ENCODE measurements at regions not wholly inside any gene's neighbourhood (a gene's known extent, or its start where the extent isn't known, plus 50 kb on each side); places are given as distances from the start of the nearest gene placed in this dataset.
"Not testable (repeated sequence)": the region's sequence is repeated elsewhere in the genome, so short reads cannot be mapped to it uniquely, and the experiment has no call there.

DNA sequence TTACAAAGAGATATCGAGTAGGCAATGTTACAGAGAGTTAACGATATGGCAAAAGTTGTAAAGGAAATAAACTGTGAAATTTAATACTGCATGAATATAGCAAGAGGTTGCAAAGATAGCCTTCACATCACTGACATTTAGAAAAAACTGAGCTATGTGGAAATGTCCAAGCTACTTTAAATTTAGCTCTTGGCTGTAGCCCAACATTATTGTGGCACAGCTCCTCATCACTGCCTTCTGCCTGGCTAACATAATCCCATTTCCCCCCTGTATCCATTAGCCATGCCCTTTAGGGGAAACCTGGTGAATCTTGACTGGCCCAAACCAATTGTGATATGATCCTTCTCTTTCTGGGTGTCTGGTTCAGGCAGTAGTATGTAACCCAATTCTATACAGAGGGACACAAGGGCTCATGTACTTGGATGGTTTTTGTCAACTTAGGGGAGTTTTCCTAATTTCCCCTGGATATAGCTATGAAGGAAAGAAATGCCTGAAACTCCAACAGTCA, 115.4 kb downstream of the PFDN4 start:
- no peak for DNase-seq (ENCODE audit: extremely low read depth in 1 of 2, low read depth in 1 of 2)

DNA sequence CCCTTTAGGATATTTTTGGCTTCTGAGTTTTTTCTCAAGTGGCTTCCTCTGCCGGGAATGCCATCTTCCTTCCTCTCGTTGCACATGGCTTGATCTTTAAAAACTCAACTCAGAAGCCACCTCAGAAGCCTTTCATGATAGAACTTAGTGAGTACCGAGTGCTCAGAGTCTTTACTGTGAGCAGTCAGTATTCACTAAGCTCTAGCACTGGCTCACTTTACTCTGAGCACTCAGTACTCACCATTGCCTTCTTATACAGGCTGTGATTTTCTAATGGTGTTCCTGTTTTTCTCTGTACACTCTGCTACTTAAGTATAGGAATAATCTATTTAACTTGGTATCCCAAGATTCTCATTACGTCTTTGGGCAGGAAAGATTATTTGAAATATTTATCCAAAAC, 116.2 kb downstream of the PFDN4 start:
- DNase-seq (ENCODE audit: extremely low read depth in 1 of 2, low read depth in 1 of 2) = no peak

DNA sequence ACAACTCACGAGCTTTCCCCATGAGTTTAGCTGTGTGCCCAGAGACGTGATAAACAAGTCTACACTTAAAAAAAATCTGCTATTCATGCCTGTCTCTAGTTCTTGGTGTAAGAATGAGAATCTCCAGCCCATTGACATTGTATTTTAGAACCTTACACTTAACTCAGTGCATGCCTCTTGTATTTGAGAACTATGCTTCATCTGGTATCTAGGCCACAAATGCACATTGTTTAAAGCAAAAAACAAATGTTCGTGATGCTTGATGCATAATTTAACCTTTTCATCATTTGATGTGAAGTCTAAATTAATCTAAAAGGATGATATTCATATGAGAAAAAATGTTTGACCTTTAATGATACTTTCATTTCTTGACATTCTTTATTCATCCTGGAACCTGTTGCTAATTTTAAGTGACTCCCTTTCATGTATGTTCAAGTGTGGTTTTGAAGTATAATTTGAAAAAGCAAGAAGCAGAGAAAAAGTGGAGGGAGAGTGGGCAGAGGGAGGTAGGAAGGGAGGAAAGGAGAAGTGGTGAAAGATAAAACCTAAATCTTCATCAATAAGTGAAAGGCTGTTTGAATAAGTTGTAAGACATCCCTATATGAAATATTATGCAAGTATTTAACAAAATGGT, 116.9 kb downstream of the PFDN4 start:
- DNase-seq (ENCODE audit: extremely low read depth in 1 of 2, low read depth in 1 of 2) = no peak

DNA sequence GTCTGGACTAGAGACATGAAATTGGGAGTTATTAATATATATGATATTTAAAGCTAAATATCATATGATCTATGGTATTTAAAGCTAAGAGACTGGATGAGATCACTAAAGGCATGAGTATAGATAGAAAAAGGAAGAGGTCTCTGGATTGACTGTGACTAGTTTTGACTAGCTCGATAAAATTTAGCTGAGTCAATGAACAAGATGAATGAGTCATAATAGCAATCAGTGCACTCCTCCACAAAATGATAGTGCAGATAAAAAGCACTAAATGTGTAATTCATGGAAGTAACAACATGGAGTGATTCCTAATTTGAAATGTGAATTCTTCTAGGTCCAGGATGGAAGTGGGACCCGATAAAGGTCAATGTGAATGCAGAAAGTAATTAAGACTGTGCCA, 127.4 kb downstream of the PFDN4 start:
- DNase-seq (ENCODE audit: extremely low read depth in 1 of 2, low read depth in 1 of 2) = no peak

DNA sequence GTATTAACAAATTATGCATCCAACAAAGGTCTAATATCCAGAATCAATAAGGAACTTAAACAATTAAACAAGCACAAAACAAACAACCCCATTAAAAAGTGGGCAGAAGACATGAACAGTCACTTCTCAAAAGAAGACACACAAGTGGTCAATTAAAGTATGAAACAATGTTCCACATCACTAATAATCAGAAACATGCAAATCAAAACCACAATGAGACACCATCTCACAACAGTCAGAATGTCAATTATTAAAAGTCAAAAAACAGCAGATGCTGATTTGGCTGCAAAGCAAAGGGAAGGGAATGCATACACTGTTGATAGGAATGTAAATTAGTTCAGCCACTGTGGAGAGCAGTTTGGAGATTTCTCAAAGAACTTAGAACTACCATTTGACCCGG, 129.3 kb downstream of the PFDN4 start:
- no peak for DNase-seq (ENCODE audit: extremely low read depth in 1 of 2, low read depth in 1 of 2)

DNA sequence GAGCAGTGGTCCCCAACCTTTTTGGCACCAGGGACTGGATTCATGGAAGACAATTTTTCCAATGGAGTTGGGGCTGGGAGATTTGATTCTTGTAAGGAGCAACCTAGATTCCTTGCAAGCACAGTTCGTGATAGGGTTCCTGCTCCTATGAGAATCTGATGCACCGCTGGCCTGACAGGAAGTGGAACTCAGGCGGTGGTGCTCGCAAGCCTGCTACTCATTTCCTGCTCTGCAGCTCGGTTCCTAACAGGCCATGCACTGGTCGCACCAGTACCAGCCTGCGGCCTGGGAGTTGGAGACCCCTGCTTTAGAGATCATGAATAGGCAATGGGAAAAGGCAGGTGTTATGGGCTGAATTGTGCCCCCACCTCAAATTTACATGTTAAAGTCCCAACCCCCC, 131.2 kb downstream of the PFDN4 start:
- no peak for DNase-seq (ENCODE audit: extremely low read depth in 1 of 2, low read depth in 1 of 2)

DNA sequence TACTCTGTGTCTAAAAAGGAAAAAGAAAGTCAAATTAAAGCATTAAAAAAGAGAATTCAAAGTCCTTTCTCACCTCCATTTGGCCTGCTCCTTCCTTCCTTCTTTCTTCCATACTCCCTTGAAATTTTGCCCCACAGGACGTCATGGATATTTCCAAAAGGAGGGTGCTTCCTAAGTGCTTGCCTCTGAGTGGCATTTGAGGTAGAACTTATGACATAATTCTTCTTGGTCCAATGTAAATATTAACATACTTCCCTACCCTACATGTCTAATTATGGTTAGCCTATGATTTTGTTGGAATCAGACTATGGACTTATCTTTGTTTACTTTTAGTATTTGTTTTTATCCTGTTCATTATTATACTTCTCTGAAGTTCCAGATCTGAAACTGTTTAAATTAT, 132.3 kb downstream of the PFDN4 start:
- DNase-seq (ENCODE audit: extremely low read depth in 1 of 2, low read depth in 1 of 2) = no peak

DNA sequence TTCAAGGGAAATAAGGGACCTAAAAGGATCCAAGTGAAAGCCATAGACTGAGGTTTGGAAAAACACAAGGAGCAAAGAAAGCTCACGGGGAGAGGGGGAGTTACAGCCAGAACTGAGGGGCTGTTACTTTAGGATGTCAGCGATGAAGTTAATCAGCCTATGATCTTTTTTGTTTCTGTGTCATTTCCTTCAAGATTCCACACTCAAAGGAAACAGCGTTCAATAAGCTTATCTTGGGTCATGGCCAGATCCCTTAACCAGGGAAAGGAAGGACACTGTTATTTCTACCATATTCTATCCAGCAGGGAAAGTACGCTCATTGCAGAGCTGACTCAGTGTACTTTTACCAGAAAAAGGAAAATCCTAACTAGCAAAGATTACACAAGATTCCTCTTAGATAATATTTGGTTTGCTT, 132.8 kb downstream of the PFDN4 start:
- DNase-seq (ENCODE audit: extremely low read depth in 1 of 2, low read depth in 1 of 2) = no peak

DNA sequence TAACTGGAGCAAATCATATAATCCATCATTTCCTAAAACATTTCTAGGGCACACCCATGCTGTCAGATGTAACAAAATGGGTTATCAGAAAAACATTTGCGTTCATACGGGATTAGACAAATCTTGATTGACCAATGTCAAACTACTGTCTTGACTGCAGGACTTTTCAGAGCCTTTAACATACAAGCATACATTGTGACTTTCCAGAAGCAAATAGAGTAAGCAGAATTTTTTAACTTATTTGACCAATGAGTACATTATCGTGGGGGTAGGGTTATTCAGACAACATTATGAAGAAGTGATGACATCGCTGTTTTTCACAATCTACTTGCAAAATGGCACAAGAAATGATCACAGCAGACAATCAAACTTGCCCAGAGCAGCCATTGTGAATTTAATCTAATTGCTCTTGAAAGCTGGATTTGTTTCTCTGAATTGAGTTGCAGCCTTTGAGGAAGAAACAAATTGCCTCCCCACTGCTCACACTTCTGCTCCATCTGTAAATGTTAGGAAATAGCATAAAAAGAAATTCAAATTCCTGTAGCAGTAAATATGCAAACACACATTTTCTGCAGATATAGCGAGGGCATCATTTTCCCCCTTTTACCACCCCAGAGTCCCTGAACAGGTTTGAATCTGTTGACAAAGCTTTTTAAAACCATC, 133.0 kb upstream of the DOK5 start:
- DNase-seq (ENCODE audit: extremely low read depth in 1 of 2, low read depth in 1 of 2) = no peak

DNA sequence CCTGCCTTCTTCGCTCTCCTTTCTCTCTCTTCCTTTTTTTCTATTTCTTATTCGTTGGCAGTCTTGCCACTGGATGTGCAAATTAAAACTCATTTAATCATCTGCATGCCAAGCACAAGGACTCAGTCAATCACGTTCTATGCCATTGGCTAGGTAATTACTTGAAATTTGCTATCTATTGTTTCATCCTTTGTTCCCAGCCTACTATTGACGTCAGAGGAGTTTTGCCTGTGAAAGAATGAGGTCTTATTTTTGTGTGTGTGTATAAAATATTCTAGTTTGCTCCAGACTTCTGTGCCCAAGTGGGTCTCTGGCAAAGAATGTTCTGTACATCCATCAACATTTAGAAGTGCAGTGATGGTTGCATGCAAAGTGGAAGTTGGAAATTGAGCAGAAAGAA, 132.3 kb upstream of the DOK5 start:
- DNase-seq (ENCODE audit: extremely low read depth in 1 of 2, low read depth in 1 of 2) = no peak

DNA sequence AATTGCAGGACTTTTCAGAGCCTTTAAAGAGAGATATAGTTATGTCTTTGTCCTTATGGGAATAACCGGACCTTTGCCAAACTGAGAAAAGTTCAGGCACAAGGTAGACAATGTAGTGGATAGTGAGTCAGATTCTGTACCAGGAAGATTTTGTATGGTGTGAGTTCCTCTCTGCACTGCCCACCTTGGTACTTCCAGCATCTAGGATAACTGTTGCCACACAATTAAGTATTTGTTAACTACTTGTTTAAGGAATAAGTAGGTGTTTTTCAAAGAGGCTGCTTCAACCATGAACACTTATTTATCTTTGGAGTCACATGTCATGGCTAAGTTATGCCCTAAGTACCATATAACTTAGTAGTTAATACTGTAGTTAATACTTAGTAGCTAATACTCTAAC, 131.8 kb upstream of the DOK5 start:
- no peak for DNase-seq (ENCODE audit: extremely low read depth in 1 of 2, low read depth in 1 of 2)

DNA sequence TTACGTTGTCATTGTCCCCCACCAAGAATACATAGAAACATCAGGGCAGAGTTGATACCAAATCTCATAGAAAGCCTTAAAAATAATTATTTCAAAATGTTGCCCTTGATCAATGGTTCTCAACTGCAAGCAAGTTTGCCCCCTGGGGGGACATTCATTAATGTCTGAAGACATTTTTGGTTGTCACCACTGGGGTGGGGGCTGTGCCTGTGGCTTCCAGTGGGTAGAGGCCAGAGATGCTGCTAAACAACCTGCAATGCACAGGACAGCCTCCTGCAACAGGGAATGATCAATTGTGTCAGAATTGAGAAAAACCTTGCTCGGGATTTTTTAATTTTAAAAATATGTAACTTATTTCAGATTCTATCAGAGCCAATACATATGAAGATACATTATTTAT, 130.6 kb upstream of the DOK5 start:
- no peak for DNase-seq (ENCODE audit: extremely low read depth in 1 of 2, low read depth in 1 of 2)

DNA sequence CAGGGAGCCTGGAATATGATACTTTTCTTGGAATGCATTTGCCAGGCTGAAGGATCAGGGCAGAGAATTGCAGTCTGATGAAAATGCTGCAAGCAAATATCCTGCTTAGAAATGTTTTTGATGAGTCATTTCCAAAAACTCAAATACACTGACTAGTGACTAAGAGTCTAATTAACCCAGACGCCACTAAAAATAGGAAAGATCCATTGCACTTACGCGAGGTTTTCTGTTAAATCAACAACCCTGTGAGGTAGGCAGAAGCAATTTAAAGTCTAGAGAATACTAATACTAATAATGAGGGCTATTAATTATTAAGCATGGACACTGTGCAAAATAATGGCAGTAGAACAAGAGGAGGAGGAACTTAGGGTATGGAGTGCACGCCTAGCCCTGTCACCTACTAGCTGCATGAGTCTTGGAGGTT, 130.1 kb upstream of the DOK5 start:
- no peak for DNase-seq (ENCODE audit: extremely low read depth in 1 of 2, low read depth in 1 of 2)

DNA sequence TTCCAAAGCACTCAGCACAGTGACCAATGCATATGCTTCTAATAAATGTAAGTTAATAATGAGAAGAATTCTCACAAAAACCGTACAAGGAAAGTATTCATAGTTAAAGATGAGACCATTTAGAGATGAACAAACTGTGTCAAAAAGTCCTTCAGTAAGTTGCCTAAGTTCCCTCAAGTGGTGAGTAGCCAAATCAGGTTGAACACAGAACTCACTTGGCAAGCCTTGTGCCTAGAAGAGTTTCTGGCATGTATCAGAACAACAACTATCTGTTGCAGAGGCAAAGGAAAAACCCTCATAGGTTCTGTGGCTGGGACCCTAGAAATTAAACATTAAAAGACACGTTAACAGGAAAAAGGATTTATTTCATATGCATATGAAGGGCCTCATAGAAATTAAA, 129.6 kb upstream of the DOK5 start:
- no peak for DNase-seq (ENCODE audit: extremely low read depth in 1 of 2, low read depth in 1 of 2)

DNA sequence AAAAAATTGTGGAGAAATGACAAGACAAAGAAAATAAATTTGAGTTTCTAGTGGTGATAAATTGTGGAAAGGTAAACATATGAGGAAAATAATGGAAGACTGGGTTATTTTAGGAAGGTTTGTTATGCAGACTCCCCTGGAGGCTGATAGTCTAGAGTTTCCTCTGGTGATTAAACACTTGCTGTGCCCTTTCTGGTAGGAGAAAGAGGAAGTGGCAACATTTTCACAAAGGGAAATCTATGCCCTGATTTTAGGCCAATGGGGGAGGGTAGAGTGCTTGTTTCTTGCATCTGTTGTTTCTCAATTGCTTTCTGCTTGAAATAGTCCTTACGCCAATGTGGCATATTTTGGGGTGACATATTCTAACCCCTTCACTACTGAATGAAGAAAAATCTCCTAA, 129.1 kb upstream of the DOK5 start:
- no peak for DNase-seq (ENCODE audit: extremely low read depth in 1 of 2, low read depth in 1 of 2)

DNA sequence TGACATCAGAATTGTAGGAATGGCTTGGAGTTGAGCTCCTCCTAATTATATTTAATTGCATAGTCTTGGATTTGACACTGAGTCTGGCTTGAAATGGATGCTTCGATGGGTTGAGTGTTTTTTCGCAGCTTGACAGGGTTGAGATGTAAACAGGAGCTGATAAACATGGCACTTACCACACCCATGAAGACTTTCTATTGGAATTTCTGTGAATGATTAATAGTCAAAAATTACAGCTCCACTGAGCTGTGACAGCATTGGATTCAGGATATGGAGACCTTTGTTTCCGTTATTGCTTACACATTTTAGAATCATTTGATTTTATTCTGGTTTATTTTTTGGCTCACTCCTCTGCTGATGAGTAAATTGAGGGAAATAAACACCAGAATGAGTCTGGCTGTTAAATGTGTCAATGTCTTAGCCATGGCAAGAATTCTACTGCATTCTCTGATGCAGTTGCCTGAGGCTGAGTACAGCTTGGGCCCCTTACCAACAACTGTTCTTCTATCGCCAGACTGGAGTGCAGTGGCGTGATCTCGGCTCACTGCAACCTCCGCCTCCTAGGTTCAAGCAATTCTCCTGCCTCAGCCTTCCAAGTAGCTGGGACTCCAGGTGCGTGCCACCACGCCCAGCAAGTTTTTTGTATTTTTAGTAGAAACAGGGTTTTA, 128.1 kb upstream of the DOK5 start:
- DNase-seq (ENCODE audit: extremely low read depth in 1 of 2, low read depth in 1 of 2) = no peak

DNA sequence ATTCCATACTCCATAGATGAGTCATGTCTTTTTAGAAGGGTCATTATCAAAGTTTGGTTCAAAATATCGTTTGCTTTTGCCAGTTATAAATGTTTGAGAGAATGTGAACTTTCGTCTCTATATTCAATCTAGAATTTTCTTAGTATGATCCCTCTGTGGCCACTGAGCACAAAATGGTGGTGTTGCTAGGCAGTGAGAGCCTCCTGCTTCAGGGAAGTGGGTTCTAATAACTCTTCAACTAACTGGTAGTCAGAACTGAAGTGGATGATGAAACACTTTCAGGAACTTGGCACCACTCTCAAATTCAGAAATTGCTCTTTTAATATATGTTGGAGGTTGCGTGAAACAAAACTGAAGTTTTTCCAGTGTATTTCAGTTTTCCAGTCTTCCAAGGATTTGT, 125.0 kb upstream of the DOK5 start:
- no peak for DNase-seq (ENCODE audit: extremely low read depth in 1 of 2, low read depth in 1 of 2)

DNA sequence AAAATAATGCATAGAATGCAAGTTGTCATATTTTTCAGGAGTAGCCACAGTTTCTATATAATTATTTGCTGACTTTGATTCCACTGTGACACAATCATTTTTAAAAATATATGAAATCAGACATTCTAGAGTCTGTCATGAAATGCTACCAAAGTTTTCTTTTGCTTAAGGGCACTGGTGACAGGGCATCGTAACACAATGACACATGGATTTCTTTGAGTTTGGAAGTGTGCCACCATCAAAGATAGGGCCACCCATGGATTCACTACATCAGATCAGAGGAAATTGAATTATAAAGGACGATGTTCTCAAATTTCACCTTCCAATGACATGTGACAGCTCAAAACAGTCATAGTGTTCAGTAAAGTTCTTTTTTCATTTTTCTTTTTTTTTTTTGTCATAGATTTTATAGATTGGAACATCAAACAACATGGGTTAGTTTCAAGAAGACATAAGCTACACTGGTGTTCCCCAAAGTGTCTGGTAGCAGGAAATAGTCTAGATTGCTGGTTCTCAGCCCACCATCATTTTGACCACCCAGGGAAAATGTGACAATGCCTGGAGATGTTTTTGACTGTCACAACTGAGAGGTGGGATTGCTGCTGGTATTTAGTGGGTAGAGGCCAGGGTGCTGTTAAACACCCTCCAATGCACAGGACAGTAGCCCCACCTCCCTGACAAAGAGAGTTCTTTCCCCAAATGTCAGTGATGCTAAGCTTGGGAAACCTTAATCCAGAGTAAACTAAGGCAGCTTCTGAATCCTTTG, 123.8 kb upstream of the DOK5 start:
- DNase-seq (ENCODE audit: extremely low read depth in 1 of 2, low read depth in 1 of 2) = no peak

DNA sequence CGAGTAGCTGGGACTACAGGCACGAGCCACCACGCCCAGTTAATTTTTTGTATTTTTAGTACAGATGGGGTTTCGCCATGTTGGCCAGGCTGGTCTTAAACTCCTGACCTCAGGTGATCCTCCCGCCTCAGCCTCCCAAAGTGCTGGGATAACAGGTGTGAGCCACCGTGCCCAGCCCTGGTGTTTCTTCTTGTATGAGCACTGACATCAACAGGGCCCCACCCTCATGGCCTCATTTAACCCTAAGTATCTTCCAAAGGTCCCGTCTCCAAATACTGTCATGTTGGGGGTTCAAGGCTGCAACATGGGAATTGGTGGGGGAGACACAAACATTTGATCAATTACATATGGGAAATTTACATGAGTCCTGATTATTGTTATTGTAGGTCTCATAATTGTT, 122.9 kb upstream of the DOK5 start:
- not testable (repeated sequence) for DNase-seq (ENCODE audit: extremely low read depth in 1 of 2, low read depth in 1 of 2)

DNA sequence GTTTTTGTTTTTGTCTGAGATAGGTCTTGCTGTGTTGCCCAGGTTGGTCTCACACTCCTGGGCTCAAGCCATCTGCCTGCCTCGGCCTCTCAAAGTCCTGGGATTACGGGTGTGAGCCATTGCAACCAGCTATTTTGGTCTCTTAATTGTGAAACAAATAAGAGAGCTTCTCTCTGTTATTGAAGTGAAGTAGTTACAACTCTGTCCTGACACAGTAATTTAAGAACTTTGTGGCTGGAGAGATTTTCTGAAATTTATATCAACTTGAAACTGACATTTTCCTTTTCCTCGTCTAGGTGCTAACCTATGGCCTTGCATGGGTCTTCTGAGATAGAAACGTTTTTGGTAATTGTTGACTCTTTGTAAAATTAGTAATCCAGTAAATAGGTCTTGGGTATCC, 122.1 kb upstream of the DOK5 start:
- DNase-seq (ENCODE audit: extremely low read depth in 1 of 2, low read depth in 1 of 2) = no peak

DNA sequence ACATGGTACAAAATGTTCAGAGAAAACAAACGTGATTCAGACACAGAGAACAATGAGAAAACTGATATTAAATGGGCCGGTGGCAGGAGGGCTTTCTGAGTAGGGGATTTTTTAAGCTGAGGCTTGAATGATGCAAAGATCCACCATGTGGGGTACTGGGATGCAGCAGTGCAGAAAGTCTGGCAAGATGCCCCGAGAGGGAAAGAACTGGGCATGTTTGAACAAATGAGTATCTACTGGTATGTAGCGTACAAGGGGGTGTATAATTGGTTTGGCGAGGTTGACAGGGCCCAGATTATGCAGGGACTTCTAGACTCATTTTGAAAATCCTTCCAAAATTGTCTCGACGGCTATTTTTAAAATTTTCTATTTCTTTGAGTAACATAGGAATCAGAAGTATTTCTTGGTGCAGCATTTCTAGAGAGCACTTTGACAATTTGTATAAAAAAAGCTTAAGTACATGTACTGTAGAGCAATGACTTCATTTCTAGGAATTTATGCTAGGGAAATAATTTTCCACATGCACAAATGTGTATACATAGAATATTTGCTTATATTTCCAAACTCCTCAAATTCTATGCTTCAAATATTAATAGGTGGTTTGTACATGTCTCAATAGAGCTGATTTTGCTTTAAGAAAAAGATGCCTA, 119.6 kb upstream of the DOK5 start:
- DNase-seq (ENCODE audit: extremely low read depth in 1 of 2, low read depth in 1 of 2) = no peak

All from stimulated activated CD8-positive, alpha-beta memory T cell treated with anti-CD3 and anti-CD28 coated beads, Interleukin-7, amount 100 ng/mL, for 48 hours (primary cell).